Trophoblast cell (in vitro differentiated cells and primary cell): ENCODE measurements at regions not wholly inside any gene's neighbourhood (a gene's known extent, or its start where the extent isn't known, plus 50 kb on each side); places are given as distances from the start of the nearest gene placed in this dataset.

Experiments used
- DNase-seq, 2 donors: peaks; one replicate each; pipeline ENCODE4 v3.0.0-alpha.2; 2016
- H2AFZ ChIP-seq: 2 replicates; pipeline ENCODE4 v1.6.1; 2013; ENCODE audit warnings: low read length, moderate library complexity, mild to moderate bottlenecking; ENCODE audit not compliant: insufficient read depth, poor library complexity
- H2AK5ac ChIP-seq: 2 replicates; pipeline ENCODE4 v1.6.1; 2013; ENCODE audit warnings: mild to moderate bottlenecking, low read length
- H2BK120ac ChIP-seq: 2 replicates; pipeline ENCODE4 v1.6.1; 2013; ENCODE audit warnings: low read length, mild to moderate bottlenecking, moderate library complexity; ENCODE audit not compliant: insufficient read depth, poor library complexity
- H2BK12ac ChIP-seq: 2 replicates; pipeline ENCODE4 v1.6.1; 2013; ENCODE audit warnings: mild to moderate bottlenecking, low read length, moderate library complexity
- H2BK5ac ChIP-seq: 2 replicates; pipeline ENCODE4 v1.6.1; 2013; ENCODE audit warnings: low read length, low read depth, moderate library complexity, mild to moderate bottlenecking; ENCODE audit not compliant: poor library complexity
- H3K14ac ChIP-seq: 2 replicates; pipeline ENCODE4 v1.6.1; 2013; ENCODE audit warnings: mild to moderate bottlenecking, low read length
- H3K18ac ChIP-seq: 2 replicates; pipeline ENCODE4 v1.6.1; 2013; ENCODE audit warnings: mild to moderate bottlenecking, low read length
- H3K23ac ChIP-seq: 2 replicates; pipeline ENCODE4 v1.6.1; 2013; ENCODE audit warnings: low read length
- H3K27ac ChIP-seq: 2 replicates; pipeline ENCODE4 v1.5.1; 2013; ENCODE audit warnings: low read depth, mild to moderate bottlenecking, inconsistent platforms, low read length, moderate library complexity
- H3K27me3 ChIP-seq: 2 replicates; pipeline ENCODE4 v1.6.1; 2013; ENCODE audit warnings: inconsistent platforms, mild to moderate bottlenecking, low read length, moderate library complexity; ENCODE audit not compliant: insufficient read depth
- H3K36me3 ChIP-seq, 2 experiments: 1 replicate in 1 of 2; 2 replicates in 1 of 2; pipeline ENCODE4 v1.6.1; 2013; ENCODE audit warnings: low read length in 2 of 2, mild to moderate bottlenecking in 2 of 2, moderate library complexity in 1 of 2; ENCODE audit not compliant: insufficient read depth in 2 of 2, control insufficient read depth in 1 of 2
- H3K4ac ChIP-seq: 2 replicates; pipeline ENCODE4 v1.6.1; 2013; ENCODE audit warnings: low read depth, mild to moderate bottlenecking, low read length, moderate library complexity
- H3K4me1 ChIP-seq, 2 experiments: 1 replicate in 1 of 2; 2 replicates in 1 of 2; pipeline ENCODE4 v1.6.1; 2013; ENCODE audit warnings: low read length in 2 of 2, mild to moderate bottlenecking in 2 of 2, moderate library complexity in 1 of 2; ENCODE audit not compliant: insufficient read depth in 2 of 2, control insufficient read depth in 1 of 2
- H3K4me2 ChIP-seq: 2 replicates; pipeline ENCODE4 v1.6.1; 2013; ENCODE audit warnings: inconsistent platforms, mild to moderate bottlenecking, low read length, moderate library complexity
- H3K4me3 ChIP-seq: 2 replicates; pipeline ENCODE4 v1.5.1; 2013; ENCODE audit warnings: mild to moderate bottlenecking, low read depth, low read length, inconsistent platforms
- H3K79me1 ChIP-seq: one replicate; pipeline ENCODE4 v1.6.1; 2013; ENCODE audit warnings: low read length
- H3K79me2 ChIP-seq: 2 replicates; pipeline ENCODE4 v1.6.1; 2013; ENCODE audit warnings: low read length, mild to moderate bottlenecking; ENCODE audit not compliant: control insufficient read depth, insufficient read depth, poor library complexity
- H3K9ac ChIP-seq: 2 replicates; pipeline ENCODE4 v1.6.1; 2013; ENCODE audit warnings: mild to moderate bottlenecking, low read length
- H3K9me3 ChIP-seq: 2 replicates; pipeline ENCODE4 v1.6.1; 2013; ENCODE audit warnings: low read depth, mild to moderate bottlenecking, control low read depth, inconsistent platforms, low read length; ENCODE audit not compliant: insufficient read depth
- H4K12ac ChIP-seq: 2 replicates; pipeline ENCODE4 v1.6.1; 2013; ENCODE audit warnings: low read depth, mild to moderate bottlenecking, low read length, moderate library complexity
- H4K8ac ChIP-seq: 2 replicates; pipeline ENCODE4 v1.6.1; 2013; ENCODE audit warnings: low read depth, mild to moderate bottlenecking, low read length, moderate library complexity
- H4K91ac ChIP-seq: one replicate; pipeline ENCODE4 v1.6.1; 2013; ENCODE audit warnings: low read depth, mild to moderate bottlenecking, low read length, moderate library complexity
- WGBS: extraction: QIAGEN DNeasy Blood & Tissue Kit; methylation state at CpG from one replicate; pipeline ENCODE4 v1.1.7; 2013; ENCODE audit warnings: missing lambda C conversion rate; ENCODE audit not compliant: insufficient read length, insufficient coverage; ENCODE audit errors: extremely low coverage; 5-methylcytosine and 5-hydroxymethylcytosine counted together

DNA sequence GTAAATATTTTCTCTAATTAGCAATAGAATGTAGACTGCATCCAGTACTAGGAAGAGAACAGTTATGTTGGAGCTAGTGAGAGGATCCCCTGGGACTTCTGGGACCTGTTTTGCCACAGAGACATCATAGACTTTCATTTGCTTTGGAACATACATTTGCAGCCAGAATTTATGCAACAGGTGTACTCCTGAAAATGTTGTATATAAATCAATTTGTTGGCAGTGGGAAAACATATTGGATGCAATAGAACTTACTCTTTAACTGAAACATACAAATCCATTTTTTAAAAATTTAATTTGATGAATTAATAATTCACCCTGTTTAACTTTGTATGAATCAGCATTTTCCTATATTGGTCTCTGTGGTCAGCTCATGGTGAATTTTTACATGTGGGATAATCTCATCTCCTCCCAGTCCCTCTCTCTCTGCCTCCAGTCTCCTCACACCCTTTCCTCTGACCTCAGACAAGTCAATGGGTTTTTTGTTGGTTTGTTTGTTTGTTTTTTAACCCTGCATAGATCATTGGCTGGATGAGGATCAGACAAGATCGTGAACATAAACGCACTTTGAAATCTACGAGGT is 263.0 kb downstream of the LPIN1 start:
- Histone ChIP-seq H3K4me2 (no peak overlapping the region), H4K12ac (no peak overlapping the region), H4K91ac (no peak overlapping the region), H2AFZ (no peak overlapping the region), H3K36me3 (no peaks in the 10 kb centered on the region), H3K4me3 (no peak overlapping the region), H3K4me1 (peaks cover 0 to 6% of the 10 kb centered on the region in 2 experiments), H3K14ac (no peak overlapping the region), H3K9ac (no peak overlapping the region), H2AK5ac (no peak overlapping the region), H3K23ac (no peak overlapping the region), H2BK5ac (no peak overlapping the region), H3K18ac (no peak overlapping the region), H3K79me2 (no peaks in the 10 kb centered on the region), H3K27me3 (no peaks in the 10 kb centered on the region), H3K79me1 (peaks cover 2% of the 10 kb centered on the region), H2BK12ac (no peak overlapping the region), H3K9me3 (no peaks in the 10 kb centered on the region), H3K27ac (no peak overlapping the region), H4K8ac (no peak overlapping the region), H2BK120ac (no peak overlapping the region), H3K4ac (no peak overlapping the region)
- DNase-seq, result no peak
- WGBS, result no CpG with 5 or more reads among the region's 3 CpGs

DNA sequence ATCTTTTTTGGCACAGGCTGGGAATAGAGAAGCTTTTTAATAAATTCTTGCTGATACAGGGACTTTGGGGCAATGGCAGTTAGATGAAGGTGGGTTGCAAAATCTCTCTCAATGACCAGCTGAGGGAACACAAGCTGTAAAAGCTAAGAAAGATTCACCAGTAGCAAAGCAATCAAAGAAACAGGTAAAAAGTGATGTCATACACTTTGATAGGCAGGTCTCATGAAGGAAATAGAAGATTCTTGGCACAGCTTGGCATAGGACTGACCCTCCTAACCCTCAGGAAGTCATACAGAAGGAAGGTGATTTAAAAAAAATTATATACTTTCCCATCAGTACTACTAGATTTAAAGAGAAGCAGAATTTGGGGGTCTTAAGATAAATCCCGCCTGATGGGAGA is 263.6 kb downstream of the LPIN1 start:
- Histone ChIP-seq H2AK5ac (no peak overlapping the region), H3K79me2 (no peaks in the 10 kb centered on the region), H2AFZ (no peak overlapping the region), H3K14ac (no peak overlapping the region), H3K4ac (no peak overlapping the region), H3K79me1 (peaks cover 2% of the 10 kb centered on the region), H3K9ac (no peak overlapping the region), H3K4me3 (no peak overlapping the region), H3K9me3 (no peaks in the 10 kb centered on the region), H3K18ac (no peak overlapping the region), H3K27me3 (no peaks in the 10 kb centered on the region), H4K91ac (no peak overlapping the region), H3K27ac (no peak overlapping the region), H3K23ac (no peak overlapping the region), H4K8ac (no peak overlapping the region), H3K4me2 (no peak overlapping the region), H4K12ac (no peak overlapping the region), H3K4me1 (peaks cover 0 to 6% of the 10 kb centered on the region in 2 experiments), H2BK5ac (no peak overlapping the region), H2BK12ac (no peak overlapping the region), H2BK120ac (no peak overlapping the region), H3K36me3 (no peaks in the 10 kb centered on the region)
- WGBS, result no CpG with 5 or more reads among the region's 1 CpG
- DNase-seq, result no peak

DNA sequence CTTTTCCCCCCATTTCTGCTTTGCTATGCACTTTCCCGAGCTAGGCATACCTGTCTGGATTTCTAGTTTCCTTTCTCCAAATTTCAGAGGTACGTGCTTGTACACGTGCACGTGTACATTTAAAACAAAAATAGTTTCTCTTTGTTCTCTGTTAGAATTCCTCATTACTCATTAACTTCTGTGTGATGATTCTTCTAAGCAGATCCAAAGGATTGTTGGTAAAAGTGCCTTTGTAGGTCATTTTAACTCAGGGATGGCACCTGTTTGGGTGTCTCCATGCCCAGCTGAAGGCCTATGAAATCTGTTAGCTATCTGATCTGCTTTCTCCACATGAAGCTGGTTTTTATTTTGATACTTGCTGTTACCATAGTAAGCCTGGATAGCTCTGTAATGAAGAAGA is 264.3 kb downstream of the LPIN1 start:
- H2AFZ ChIP-seq, result no peak overlapping the region
- no peak overlapping the region for H2AK5ac ChIP-seq
- H3K27ac ChIP-seq, result no peak overlapping the region
- H3K23ac ChIP-seq, result no peak overlapping the region
- H3K4me1 ChIP-seq, result peaks cover 0 to 6% of the 10 kb centered on the region in 2 experiments
- H3K36me3 ChIP-seq, result no peaks in the 10 kb centered on the region
- H4K8ac ChIP-seq, result no peak overlapping the region
- H3K9ac ChIP-seq, result no peak overlapping the region
- no peak for DNase-seq
- no peak overlapping the region for H3K4ac ChIP-seq
- H3K79me1 ChIP-seq, result peaks cover 2% of the 10 kb centered on the region
- no peak overlapping the region for H3K4me2 ChIP-seq
- H4K12ac ChIP-seq, result no peak overlapping the region
- H3K9me3 ChIP-seq, result no peaks in the 10 kb centered on the region
- H3K4me3 ChIP-seq, result no peak overlapping the region
- H3K27me3 ChIP-seq, result no peaks in the 10 kb centered on the region
- no peak overlapping the region for H2BK5ac ChIP-seq
- H2BK120ac ChIP-seq, result no peak overlapping the region
- H3K18ac ChIP-seq, result no peak overlapping the region
- WGBS, result no CpG with 5 or more reads among the region's 4 CpGs
- no peak overlapping the region for H2BK12ac ChIP-seq
- H3K79me2 ChIP-seq, result no peaks in the 10 kb centered on the region
- no peak overlapping the region for H3K14ac ChIP-seq
- no peak overlapping the region for H4K91ac ChIP-seq

DNA sequence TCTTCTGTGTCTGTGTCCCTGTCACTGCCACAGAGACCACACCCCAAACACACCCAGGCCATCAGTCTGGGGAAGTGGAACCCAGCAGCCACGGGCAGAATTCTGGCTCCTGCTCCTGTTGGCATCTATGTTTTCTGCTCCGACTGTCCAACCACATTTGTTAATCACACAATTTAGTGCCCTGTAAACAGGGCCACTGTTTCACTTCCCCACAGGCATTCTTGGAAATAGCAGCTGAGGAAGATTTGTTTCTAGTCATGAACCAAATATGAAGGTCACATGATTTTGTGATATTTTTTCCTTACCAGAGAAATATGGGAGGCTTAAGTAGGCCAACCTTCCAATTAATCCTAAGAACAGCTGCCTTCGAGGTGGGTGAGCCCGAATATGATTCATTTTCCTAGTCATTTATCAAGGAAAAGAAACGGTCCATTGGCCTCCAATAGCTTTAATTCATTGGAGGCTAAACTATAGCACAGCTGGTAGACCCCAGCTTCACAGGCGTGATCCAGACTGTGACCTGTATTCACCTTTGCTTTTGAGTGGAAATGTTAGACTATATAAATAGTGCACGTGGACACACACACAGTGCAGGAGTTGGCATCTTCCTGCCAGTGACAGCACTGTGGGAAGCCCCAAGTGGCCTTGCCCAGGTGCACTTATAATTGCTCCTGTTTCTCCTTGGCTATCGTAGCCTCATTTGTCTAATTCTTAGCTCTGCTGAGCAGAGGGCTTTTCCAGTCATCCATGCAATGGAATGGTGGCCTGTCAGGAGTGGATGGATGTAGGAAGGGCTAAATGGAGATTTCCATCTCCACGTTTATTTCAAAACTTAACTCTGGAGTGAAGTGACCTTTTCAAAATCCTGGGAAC is 267.9 kb downstream of the LPIN1 start:
- Histone ChIP-seq H3K4me1 (no peaks in the 10 kb centered on the region), H2AK5ac (no peak overlapping the region), H3K9ac (no peak overlapping the region), H3K18ac (no peak overlapping the region), H3K27me3 (no peaks in the 10 kb centered on the region), H2BK5ac (no peak overlapping the region), H3K79me2 (no peaks in the 10 kb centered on the region), H2BK12ac (no peak overlapping the region), H2BK120ac (no peak overlapping the region), H4K91ac (no peak overlapping the region), H3K79me1 (no peaks in the 10 kb centered on the region), H3K36me3 (no peaks in the 10 kb centered on the region), H3K4me3 (no peak overlapping the region), H3K4me2 (no peak overlapping the region), H3K14ac (no peak overlapping the region), H3K27ac (no peak overlapping the region), H2AFZ (no peak overlapping the region), H3K4ac (no peak overlapping the region), H4K8ac (no peak overlapping the region), H3K9me3 (no peaks in the 10 kb centered on the region), H4K12ac (no peak overlapping the region), H3K23ac (no peak overlapping the region)
- no CpG with 5 or more reads among the region's 9 CpGs for WGBS
- DNase-seq, result no peak
